ENCODE measurements at regions not wholly inside any gene's neighbourhood (a gene's known extent, or its start where the extent isn't known, plus 50 kb on each side); places are given as distances from the start of the nearest gene placed in this dataset.
"Not testable (repeated sequence)": the region's sequence is repeated elsewhere in the genome, so short reads cannot be mapped to it uniquely, and the experiment has no call there.

DNA sequence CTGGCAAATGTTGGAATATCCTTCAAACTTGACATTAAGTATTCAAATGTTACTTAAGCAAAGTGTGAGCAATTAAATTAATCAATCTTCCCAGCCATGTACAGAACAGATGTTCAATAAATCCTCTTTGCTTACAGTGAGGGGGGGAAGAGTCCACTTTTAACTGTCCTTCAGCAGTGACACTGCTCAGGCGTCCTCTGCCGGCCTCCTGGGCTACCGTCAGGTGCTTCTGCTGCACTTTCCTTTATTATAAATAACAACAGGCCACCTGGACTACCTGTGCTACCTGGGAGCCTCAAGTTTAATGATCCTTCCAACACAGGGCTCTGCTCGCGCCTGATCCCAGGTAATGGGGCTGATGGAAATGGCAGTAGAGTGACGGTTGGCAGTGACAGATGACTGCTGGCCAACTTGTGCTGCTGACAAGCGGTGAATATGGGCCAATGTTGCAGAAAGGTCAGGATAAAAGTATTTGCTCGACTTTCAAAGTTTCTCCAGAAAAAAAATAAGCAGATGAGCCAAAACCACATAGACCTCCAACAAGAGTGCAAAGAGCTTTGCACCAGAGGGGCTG, 460.0 kb upstream of the ZNF507 start:
- no peak for DNase-seq (ENCODE audit: low read depth)

- no peak for DNase-seq (ENCODE audit: low read depth)
Observed at GRCh38 chr19:31890230-31890629, 455.2 kb upstream of the ZNF507 start.

GRCh38 chr19:31892060-31892459, 453.4 kb upstream of the ZNF507 start:
- DNase-seq (ENCODE audit: low read depth): no peak

DNA sequence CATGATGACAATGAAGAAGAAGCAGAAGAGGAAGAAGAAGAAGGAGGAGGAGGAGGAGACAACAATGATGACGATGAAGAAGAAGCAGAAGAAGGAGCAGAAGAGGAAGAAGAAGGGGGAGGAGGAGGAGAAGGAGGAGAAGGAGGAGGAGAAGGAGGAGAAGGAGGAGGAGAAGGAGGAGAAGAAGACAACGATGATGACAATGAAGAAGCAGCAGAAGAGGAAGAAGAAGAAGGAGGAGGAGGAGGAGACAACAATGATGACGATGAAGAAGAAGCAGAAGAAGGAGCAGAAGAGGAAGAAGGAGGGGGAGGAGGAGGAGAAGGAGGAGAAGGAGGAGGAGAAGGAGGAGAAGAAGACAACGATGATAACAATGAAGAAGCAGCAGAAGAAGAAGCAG, 451.9 kb upstream of the ZNF507 start:
- not testable (repeated sequence) for DNase-seq (ENCODE audit: low read depth)

- DNase-seq (ENCODE audit: low read depth): no peak
Observed at GRCh38 chr19:31894451-31894850, 451.0 kb upstream of the ZNF507 start.

DNA sequence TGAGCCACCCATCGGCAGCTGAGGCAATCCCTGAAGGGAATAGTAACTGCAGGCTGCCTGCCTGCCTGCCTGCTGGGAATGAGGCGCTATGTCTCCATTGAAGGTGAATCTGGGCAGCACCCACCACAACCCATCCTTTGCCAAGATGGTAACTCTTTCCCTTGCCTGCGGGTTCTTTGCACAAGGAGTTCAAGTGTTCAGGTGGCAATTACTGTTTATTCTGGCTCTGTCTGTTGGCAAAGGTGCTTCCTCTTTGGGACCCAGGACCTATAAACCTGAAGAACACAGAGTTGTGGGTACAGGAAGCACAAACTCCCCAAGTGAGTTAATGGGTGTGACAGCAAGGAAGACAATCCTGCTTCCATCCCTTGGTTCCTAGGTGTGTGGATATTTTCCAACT, 448.1 kb upstream of the ZNF507 start:
- DNase-seq (ENCODE audit: low read depth): no peak

GRCh38 chr19:31900991-31901390, 444.4 kb upstream of the ZNF507 start:
- DNase-seq (ENCODE audit: low read depth): no peak

- DNase-seq (ENCODE audit: low read depth): no peak
Observed at GRCh38 chr19:31902821-31903220, 442.6 kb upstream of the ZNF507 start.

DNA sequence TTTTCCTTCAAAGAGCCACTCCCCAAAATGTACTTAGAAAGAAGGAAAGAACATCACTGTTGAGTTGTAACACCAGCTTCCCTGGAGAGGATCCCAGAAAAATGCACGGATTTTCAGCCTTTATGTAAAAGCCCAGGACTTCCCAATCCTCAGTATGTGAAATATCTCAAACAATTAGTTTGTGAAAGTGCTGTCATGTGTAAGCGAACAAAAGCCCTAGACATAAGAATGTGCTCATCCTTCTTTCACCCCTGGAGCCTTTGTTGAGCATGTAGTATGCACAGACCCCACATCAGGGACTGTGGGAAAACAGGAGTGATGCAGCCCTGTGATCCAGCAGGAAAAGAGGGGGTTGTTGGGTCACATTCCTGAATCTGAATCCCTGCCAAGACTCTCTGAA, 441.4 kb upstream of the ZNF507 start:
- DNase-seq (ENCODE audit: low read depth): no peak

- DNase-seq (ENCODE audit: low read depth): no peak
Observed at GRCh38 chr19:31906111-31906871, 439.1 kb upstream of the ZNF507 start.

GRCh38 chr19:31907661-31908060, 437.7 kb upstream of the ZNF507 start:
- no peak for DNase-seq (ENCODE audit: low read depth)

DNA sequence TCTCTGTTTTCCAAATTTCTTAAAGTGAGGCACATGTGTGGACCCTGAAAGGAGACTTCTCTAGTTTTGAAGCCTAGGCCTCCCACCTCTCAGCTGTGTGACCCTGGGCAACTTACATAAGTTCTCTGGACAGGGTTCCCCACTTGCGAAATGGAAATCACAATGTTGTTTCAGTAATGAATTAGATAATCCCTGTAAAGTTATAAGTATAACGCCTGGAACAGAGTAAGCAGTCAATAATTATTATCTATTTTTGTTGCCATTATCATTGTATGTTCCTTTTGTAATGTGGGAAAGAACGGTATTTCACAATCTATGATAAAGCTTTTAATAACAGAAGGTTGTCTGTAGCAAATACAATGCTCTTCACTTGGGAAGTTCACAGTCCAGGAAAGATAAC, 437.3 kb upstream of the ZNF507 start:
- DNase-seq (ENCODE audit: low read depth): no peak

GRCh38 chr19:31908496-31909225, 436.7 kb upstream of the ZNF507 start:
- DNase-seq (ENCODE audit: low read depth): no peak

- DNase-seq (ENCODE audit: low read depth): no peak
Observed at GRCh38 chr19:31910224-31910623, 435.2 kb upstream of the ZNF507 start.

DNA sequence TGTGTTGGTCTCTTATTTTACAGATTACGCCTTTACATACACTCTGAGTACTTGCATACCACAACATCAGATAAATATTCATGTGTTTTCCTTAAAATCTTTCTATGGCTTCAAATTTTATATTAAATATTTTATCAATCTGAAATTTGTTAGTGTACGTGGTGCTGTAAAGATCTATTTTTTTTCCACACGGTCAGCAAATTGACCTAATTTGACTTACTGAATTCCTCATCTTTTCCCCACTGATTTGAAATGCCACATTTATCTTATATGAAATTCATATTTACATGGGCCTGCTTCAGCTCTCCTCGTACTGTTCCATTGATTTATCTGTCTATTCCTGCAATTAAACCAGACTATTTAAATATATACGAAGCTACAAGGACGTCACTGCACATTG, 433.8 kb upstream of the ZNF507 start:
- no peak for DNase-seq (ENCODE audit: low read depth)

DNA sequence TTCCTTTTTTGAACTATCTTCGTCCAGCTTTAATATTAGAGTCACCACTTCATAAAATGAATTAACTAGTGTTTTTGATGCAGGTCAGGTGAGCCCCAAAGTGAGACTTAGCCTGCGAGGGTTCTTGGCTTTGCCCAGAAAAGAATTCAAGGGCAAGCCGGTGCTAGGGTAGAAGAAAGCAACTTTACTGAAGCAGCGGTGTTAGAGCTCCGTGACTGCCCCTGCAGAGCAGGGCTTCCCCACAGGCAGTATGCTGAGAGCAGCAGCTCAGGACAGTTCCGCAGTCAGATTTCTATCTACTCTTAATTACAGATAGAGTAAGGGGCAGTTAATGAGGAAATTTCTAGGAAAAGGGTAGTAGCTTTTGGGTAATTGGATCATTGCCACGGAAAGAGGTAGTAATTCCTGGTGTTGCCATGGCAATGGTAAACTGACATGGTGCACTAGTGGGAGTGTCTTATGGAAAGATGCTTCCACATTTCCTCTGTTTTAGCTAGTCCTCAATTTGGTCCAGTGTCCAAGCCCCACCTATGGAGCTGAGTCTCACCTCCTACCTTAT, 432.2 kb upstream of the ZNF507 start:
- DNase-seq (ENCODE audit: low read depth): no peak

GRCh38 chr19:31930401-31930800, 415.0 kb upstream of the ZNF507 start:
- no peak for DNase-seq (ENCODE audit: low read depth)

GRCh38 chr19:31937983-31938382, 407.4 kb upstream of the ZNF507 start:
- no peak for DNase-seq (ENCODE audit: low read depth)

DNA sequence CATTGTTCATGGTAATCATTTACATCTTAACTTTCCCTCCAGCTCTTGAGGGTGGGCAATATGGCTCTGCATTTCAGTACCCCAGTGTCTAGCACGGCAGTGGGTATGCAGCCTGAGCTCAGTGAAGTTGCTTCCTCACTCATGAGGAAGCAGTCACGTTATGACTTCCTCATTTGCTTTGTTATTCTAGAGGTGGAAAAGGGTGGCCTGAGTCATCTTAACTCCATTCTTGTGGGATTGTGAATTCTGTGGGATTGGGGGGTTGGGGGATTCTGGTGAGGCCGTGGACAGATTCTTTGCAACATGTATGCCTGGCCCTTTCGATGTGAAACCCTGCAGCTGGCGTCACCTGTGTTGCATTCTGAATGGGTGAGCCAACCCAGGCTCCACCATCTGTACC, 406.7 kb upstream of the ZNF507 start:
- no peak for DNase-seq (ENCODE audit: low read depth)

- DNase-seq (ENCODE audit: low read depth): no peak
Observed at GRCh38 chr19:31940396-31940795, 405.0 kb upstream of the ZNF507 start.

GRCh38 chr19:31943191-31943661, 402.2 kb upstream of the ZNF507 start:
- DNase-seq (ENCODE audit: low read depth): no peak

DNA sequence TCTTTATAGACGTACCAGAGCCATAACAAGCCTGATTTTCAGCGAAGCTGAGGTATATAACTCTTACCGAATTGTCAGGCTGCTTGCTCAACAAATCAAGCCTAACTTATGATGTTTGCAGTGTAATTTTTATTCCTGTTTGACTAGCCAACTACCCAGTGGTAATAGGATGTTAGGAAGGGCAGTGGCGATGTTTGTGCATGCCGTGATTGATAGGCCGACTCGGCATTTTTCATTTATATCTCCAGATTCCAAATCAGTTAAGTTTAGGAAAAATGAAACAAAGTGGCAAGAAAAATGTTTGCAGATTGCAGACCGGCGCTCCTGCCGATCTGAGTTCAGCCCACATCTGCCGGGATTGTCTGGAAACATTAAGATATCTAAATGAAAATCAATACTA, 401.6 kb upstream of the ZNF507 start:
- no peak for DNase-seq (ENCODE audit: low read depth)

DNA sequence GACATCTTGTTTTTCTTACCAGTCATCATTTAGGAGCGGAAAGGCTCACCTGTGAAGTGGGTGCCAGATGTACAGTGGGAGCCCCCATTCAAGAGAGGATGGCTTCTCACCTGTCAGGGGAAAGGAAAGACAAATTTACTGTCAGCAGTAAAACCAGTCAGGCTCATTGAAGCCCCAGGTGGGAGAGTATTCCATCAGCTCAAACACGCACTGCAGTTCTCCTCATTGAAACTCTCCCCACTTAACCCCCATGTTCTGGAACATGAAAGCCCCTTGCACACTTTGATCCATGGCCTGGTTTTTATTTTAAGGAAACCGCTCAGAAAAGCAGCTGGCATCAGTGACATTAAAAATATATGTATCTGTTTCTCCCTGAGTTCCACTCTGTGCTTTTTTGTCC, 401.1 kb upstream of the ZNF507 start:
- DNase-seq (ENCODE audit: low read depth): no peak
